Spleen (tissue), 11 donors: ENCODE measurements at regions not wholly inside any gene's neighbourhood (a gene's known extent, or its start where the extent isn't known, plus 50 kb on each side); places are given as distances from the start of the nearest gene placed in this dataset.

Experiments
- DNase-seq: peaks from one replicate; pipeline ENCODE4 v3.0.0-alpha.2; 2020
- H3K27ac ChIP-seq, 8 donors: fragments of 200-600 bp; sonication (generic) in 7 of 8; 1 replicate in 4 of 8; 2 replicates in 4 of 8; pipeline versions ENCODE4 v1.5.0 to v1.8.0; 2016 to 2021; ENCODE audit warnings: inconsistent platforms in 4 of 8, mild to moderate bottlenecking in 4 of 8, moderate library complexity in 1 of 8
- H3K27me3 ChIP-seq, 7 donors: fragments of 200-600 bp; sonication (generic) in 6 of 7; replicated peaks in 1 of 7; 1 replicate in 4 of 7; 2 replicates in 3 of 7; pipeline versions ENCODE4 v1.5.0 to v1.8.0; 2016 to 2021; ENCODE audit warnings: inconsistent platforms in 3 of 7, mild to moderate bottlenecking in 1 of 7
- H3K36me3 ChIP-seq, 6 donors: fragments of 200-600 bp; sonication (generic) in 5 of 6; 1 replicate in 4 of 6; 2 replicates in 2 of 6; pipeline versions ENCODE4 v1.5.0 to v1.8.0; 2016 to 2021; ENCODE audit warnings: inconsistent platforms in 2 of 6
- H3K4me1 ChIP-seq, 6 donors: fragments of 200-600 bp; sonication (generic) in 5 of 6; 1 replicate in 3 of 6; 2 replicates in 3 of 6; pipeline versions ENCODE4 v1.5.0 to v1.8.0; 2016 to 2021; ENCODE audit warnings: inconsistent platforms in 3 of 6
- H3K4me3 ChIP-seq, 8 donors: fragments of 200-600 bp; sonication (generic) in 7 of 8; 1 replicate in 4 of 8; 2 replicates in 4 of 8; pipeline versions ENCODE4 v1.5.0 to v1.8.0; 2016 to 2021; ENCODE audit warnings: inconsistent platforms in 4 of 8, mild to moderate bottlenecking in 4 of 8, moderate library complexity in 2 of 8
- H3K9me3 ChIP-seq, 8 donors: fragments of 200-600 bp; sonication (generic) in 7 of 8; 1 replicate in 4 of 8; 2 replicates in 4 of 8; pipeline versions ENCODE4 v1.5.0 to v1.8.0; 2016 to 2021; ENCODE audit warnings: inconsistent platforms in 4 of 8
- POLR2A ChIP-seq, 3 donors: fragments of 450-650 bp; IDR thresholded peaks; one replicate each; pipeline ENCODE4 v1.5.1; 2017; ENCODE audit warnings: antibody characterized with exemption in 3 of 3, mild to moderate bottlenecking in 1 of 3
- POLR2AphosphoS5 ChIP-seq, 3 donors: sonication (generic); formaldehyde crosslinking; IDR thresholded peaks; one replicate each; pipeline ENCODE4 v1.5.1; 2017; ENCODE audit warnings: antibody characterized with exemption in 3 of 3
- WGBS, 5 donors: extraction: QIAGEN DNeasy Blood & Tissue Kit in 3 of 5; methylation state at CpG; one replicate each; pipeline versions ENCODE4 v1.1.5 to v1.1.7; 2013 to 2018; 5-methylcytosine and 5-hydroxymethylcytosine counted together
- intact Hi-C: fragments of 100-400 bp; cut with DNase I; formaldehyde crosslinking; loops from one replicate; pipeline ENCODE4 v1.15.0; 2023; ENCODE audit warnings: low total_unique reads
- TF ChIP-seq, protein P1 (sequence below), 11 experiments: fragments of 200-600 bp in 7 of 11; fragments of 450-650 bp in 4 of 11; sonication (generic) in 4 of 11; IDR thresholded peaks in 8 of 11; conservative IDR thresholded peaks in 3 of 11; 1 replicate in 7 of 11; 2 replicates in 4 of 11; pipeline versions ENCODE4 v1.4.0 to v1.8.0; 2016 to 2021; ENCODE audit warnings: antibody characterized with exemption in 11 of 11, inconsistent platforms in 4 of 11, mild to moderate bottlenecking in 1 of 11
- donor health status: healthy with polysubstance abuse.
- donor health status: DM: no; HTN: no; CAD: no; lungs with moderate emphysema.
- donor health status: DM: no; HTN: no; CAD: no.
- donor health status: Bipolar disorder and iron deficiency.
- donor health status: healthy.
- donor health status: DM: no; HTN: no; CAD: no.
- donor health status: DM: yes; HTN: yes; CAD: no.

DNA sequence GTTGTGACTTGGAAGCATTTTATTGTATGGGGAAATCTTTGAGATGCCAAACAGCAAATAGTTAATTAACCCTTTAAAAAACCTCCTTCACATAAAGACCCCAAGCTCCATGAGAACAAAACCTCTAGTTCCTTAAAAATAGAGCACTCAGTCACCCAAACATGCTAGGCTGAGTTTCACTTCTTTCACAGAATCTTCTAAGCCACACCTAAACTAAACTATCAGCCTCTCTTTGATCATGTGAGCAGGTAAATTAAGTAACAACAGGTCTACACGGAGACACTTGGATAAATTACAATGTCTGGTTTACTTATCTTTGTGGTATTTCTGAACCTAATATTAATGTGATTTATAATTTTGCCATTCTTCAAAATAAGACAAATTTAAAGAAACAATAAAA is 205.2 kb upstream of the MARCKS start:
- no peaks in the 10 kb centered on the region for H3K36me3 ChIP-seq
- DNase-seq = no peak
- H3K9me3 ChIP-seq = no peaks in the 10 kb centered on the region
- peaks cover 0 to 51% (median 22%) of the 10 kb centered on the region in 6 donors for H3K4me1 ChIP-seq
- intact Hi-C loops = no loop called here
- no peaks in the 10 kb centered on the region for H3K27me3 ChIP-seq
- 26 to 59% (median 49%) methylated on average over 1 of the region's 1 CpG for WGBS, 5 donors
- peak overlapping the region in 2 of 8 donors; percentile 67 to 71 for H3K27ac ChIP-seq
- TF ChIP-seq, protein P1, sequence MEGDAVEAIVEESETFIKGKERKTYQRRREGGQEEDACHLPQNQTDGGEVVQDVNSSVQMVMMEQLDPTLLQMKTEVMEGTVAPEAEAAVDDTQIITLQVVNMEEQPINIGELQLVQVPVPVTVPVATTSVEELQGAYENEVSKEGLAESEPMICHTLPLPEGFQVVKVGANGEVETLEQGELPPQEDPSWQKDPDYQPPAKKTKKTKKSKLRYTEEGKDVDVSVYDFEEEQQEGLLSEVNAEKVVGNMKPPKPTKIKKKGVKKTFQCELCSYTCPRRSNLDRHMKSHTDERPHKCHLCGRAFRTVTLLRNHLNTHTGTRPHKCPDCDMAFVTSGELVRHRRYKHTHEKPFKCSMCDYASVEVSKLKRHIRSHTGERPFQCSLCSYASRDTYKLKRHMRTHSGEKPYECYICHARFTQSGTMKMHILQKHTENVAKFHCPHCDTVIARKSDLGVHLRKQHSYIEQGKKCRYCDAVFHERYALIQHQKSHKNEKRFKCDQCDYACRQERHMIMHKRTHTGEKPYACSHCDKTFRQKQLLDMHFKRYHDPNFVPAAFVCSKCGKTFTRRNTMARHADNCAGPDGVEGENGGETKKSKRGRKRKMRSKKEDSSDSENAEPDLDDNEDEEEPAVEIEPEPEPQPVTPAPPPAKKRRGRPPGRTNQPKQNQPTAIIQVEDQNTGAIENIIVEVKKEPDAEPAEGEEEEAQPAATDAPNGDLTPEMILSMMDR (IDR thresholded peaks at IDR 0.05 in 8 of 11, conservative IDR thresholded peaks at IDR 0.05 in 3 of 11) = no peak
- TF ChIP-seq POLR2AphosphoS5 (IDR thresholded peaks at IDR 0.05) (no peak), POLR2A (IDR thresholded peaks at IDR 0.05) (no peak)
- H3K4me3 ChIP-seq = no peak overlapping the region

DNA sequence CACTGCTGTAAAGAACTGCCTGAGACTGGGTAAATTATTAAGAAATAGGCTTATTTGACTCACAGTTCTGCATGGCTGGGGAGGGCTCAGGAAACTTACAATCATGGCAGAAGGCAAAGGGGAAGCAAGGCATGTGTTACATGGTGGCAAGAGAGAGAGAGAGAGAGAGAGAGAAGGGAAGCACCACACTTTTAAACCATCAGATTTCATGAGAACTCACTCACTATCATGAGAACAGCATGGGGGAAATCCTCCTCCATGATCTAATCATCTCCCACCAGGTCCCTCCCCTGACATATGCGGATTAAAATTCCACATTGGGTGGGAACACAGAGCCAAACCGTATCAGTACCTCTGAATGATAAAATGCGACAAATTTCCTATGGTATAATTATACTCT is 203.9 kb upstream of the MARCKS start:
- no peak for DNase-seq
- H3K36me3 ChIP-seq = no peaks in the 10 kb centered on the region
- TF ChIP-seq, protein P1 (IDR thresholded peaks at IDR 0.05 in 8 of 11, conservative IDR thresholded peaks at IDR 0.05 in 3 of 11) = no peak
- no peak for TF ChIP-seq POLR2AphosphoS5 (IDR thresholded peaks at IDR 0.05)
- TF ChIP-seq POLR2A (IDR thresholded peaks at IDR 0.05) = no peak
- no peak overlapping the region for H3K27ac ChIP-seq
- no peak overlapping the region for H3K4me3 ChIP-seq
- H3K4me1 ChIP-seq = peaks cover 0 to 43% (median 22%) of the 10 kb centered on the region in 6 donors
- intact Hi-C loops = no loop called here
- 91 to 96% (median 96%) methylated on average over 3 of the region's 3 CpGs for WGBS, 5 donors
- no peaks in the 10 kb centered on the region for H3K27me3 ChIP-seq
- H3K9me3 ChIP-seq = no peaks in the 10 kb centered on the region

DNA sequence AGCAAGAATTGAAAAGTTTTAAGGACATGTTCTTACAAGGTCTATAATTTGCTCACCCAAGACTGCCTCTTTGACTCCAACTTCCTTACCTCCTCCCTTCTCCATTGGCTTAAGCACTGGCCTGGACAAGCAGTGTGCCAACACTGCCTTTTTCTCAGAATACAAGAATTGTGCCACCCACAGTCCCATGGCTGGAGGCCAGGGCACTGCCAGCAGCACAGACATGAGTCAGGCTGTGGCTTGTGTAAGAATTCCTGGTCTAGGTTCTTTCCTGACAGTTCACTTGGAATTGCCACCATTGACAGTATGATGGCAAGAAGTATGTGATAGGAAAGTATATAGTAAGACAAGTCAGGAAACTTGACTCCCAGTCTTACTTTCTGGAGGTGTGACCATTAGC is 202.7 kb upstream of the MARCKS start:
- Histone ChIP-seq H3K27ac (no peak overlapping the region), H3K4me1 (peaks cover 0 to 36% (median 19%) of the 10 kb centered on the region in 6 donors), H3K36me3 (no peaks in the 10 kb centered on the region), H3K4me3 (no peak overlapping the region), H3K9me3 (no peaks in the 10 kb centered on the region), H3K27me3 (no peaks in the 10 kb centered on the region)
- TF ChIP-seq, protein P1 (IDR thresholded peaks at IDR 0.05 in 8 of 11, conservative IDR thresholded peaks at IDR 0.05 in 3 of 11) = no peak
- TF ChIP-seq POLR2A (IDR thresholded peaks at IDR 0.05) = no peak
- TF ChIP-seq POLR2AphosphoS5 (IDR thresholded peaks at IDR 0.05) = no peak
- intact Hi-C loops = no loop called here
- no peak for DNase-seq

DNA sequence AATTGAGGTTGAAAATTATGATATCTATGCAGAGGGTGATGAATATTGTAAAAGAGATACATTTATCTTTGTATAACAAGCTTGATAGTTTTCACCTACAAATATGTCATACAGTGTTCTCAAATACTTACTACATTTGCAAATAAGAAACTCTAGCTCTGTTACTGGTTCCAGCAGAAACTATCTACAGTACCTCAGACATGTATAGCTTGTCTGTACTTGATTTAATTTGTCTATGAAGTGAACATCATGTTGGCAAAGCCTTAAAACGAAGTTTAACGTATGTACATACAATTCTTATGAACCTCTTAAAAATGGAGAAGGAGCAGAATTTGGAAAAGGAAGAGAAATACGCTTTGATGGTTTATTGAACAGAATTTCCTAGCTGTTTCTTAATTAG is 201.4 kb upstream of the MARCKS start:
- no peaks in the 10 kb centered on the region for H3K9me3 ChIP-seq
- no peak overlapping the region for H3K27ac ChIP-seq
- intact Hi-C loops = no loop called here
- WGBS, 5 donors = 95 to 97% (median 96%) methylated on average over 3 of the region's 3 CpGs
- H3K4me1 ChIP-seq = peaks cover 0 to 24% (median 11%) of the 10 kb centered on the region in 6 donors
- no peaks in the 10 kb centered on the region for H3K27me3 ChIP-seq
- TF ChIP-seq POLR2AphosphoS5 (IDR thresholded peaks at IDR 0.05) (no peak), POLR2A (IDR thresholded peaks at IDR 0.05) (no peak)
- TF ChIP-seq, protein P1 (IDR thresholded peaks at IDR 0.05 in 8 of 11, conservative IDR thresholded peaks at IDR 0.05 in 3 of 11) = no peak
- H3K36me3 ChIP-seq = no peaks in the 10 kb centered on the region
- H3K4me3 ChIP-seq = no peak overlapping the region
- no peak for DNase-seq
